ENCODE measurements at regions not wholly inside any gene's neighbourhood (a gene's known extent, or its start where the extent isn't known, plus 50 kb on each side); places are given as distances from the start of the nearest gene placed in this dataset.

GRCh38 chr6:22071270-22072041, 225.4 kb downstream of the PRL start:
- no peak for TF ChIP-seq FOXM1 (IDR thresholded peaks at IDR 0.05; ENCODE audit: borderline replicate concordance, low read depth)
- TF ChIP-seq ZBTB7A (IDR thresholded peaks at IDR 0.05; ENCODE audit: low read depth) = no peak
- TF ChIP-seq CEBPB (IDR thresholded peaks at IDR 0.05) = no peak
- no peak for TF ChIP-seq MAX (IDR thresholded peaks at IDR 0.05)
- TF ChIP-seq RAD21 (IDR thresholded peaks at IDR 0.05; ENCODE audit: low read depth) = no peak

- TF ChIP-seq TAF1 (IDR thresholded peaks at IDR 0.05; ENCODE audit: low read depth) = no peak
- TF ChIP-seq MAX (IDR thresholded peaks at IDR 0.05) = no peak
- TF ChIP-seq YY1 (IDR thresholded peaks at IDR 0.05; ENCODE audit: low read depth) = no peak
- no peak for TF ChIP-seq TEAD4 (IDR thresholded peaks at IDR 0.05)
- TF ChIP-seq CEBPB (IDR thresholded peaks at IDR 0.05) = no peak
- TF ChIP-seq TCF12 (IDR thresholded peaks at IDR 0.05; ENCODE audit: low read depth) = no peak
- no peak for TF ChIP-seq USF1 (IDR thresholded peaks at IDR 0.05)
- TF ChIP-seq RAD21 (IDR thresholded peaks at IDR 0.05; ENCODE audit: low read depth) = no peak
- no peak for TF ChIP-seq NFIC (IDR thresholded peaks at IDR 0.05)
- TF ChIP-seq CREB1 (IDR thresholded peaks at IDR 0.05; ENCODE audit: low read depth) = no peak
- no peak for TF ChIP-seq ZBTB7A (IDR thresholded peaks at IDR 0.05; ENCODE audit: low read depth)
- TF ChIP-seq EP300 (IDR thresholded peaks at IDR 0.05; ENCODE audit: borderline replicate concordance) = no peak
- no peak for TF ChIP-seq REST (IDR thresholded peaks at IDR 0.05; ENCODE audit: low read depth)
- TF ChIP-seq FOXM1 (IDR thresholded peaks at IDR 0.05; ENCODE audit: borderline replicate concordance, low read depth) = no peak
- TF ChIP-seq EGR1 (IDR thresholded peaks at IDR 0.05) = no peak
Measured at GRCh38 chr6:22072949-22073348, 223.9 kb downstream of the PRL start.

- TF ChIP-seq EGR1 (IDR thresholded peaks at IDR 0.05) (no peak), USF1 (IDR thresholded peaks at IDR 0.05) (no peak), YY1 (IDR thresholded peaks at IDR 0.05; ENCODE audit: low read depth) (no peak), CREB1 (IDR thresholded peaks at IDR 0.05; ENCODE audit: low read depth) (no peak), FOXM1 (IDR thresholded peaks at IDR 0.05; ENCODE audit: borderline replicate concordance, low read depth) (no peak), REST (IDR thresholded peaks at IDR 0.05; ENCODE audit: low read depth) (no peak), NFIC (IDR thresholded peaks at IDR 0.05) (no peak), TEAD4 (IDR thresholded peaks at IDR 0.05) (no peak), RAD21 (IDR thresholded peaks at IDR 0.05; ENCODE audit: low read depth) (no peak), MAX (IDR thresholded peaks at IDR 0.05) (no peak), CEBPB (IDR thresholded peaks at IDR 0.05) (no peak), TAF1 (IDR thresholded peaks at IDR 0.05; ENCODE audit: low read depth) (no peak), ZBTB7A (IDR thresholded peaks at IDR 0.05; ENCODE audit: low read depth) (no peak), EP300 (IDR thresholded peaks at IDR 0.05; ENCODE audit: borderline replicate concordance) (no peak), TCF12 (IDR thresholded peaks at IDR 0.05; ENCODE audit: low read depth) (no peak)
Measured at GRCh38 chr6:22073516-22074198, 223.2 kb downstream of the PRL start.

- no peak for TF ChIP-seq TCF12 (IDR thresholded peaks at IDR 0.05; ENCODE audit: low read depth)
- TF ChIP-seq RAD21 (IDR thresholded peaks at IDR 0.05; ENCODE audit: low read depth) = no peak
- no peak for TF ChIP-seq ZBTB7A (IDR thresholded peaks at IDR 0.05; ENCODE audit: low read depth)
- TF ChIP-seq REST (IDR thresholded peaks at IDR 0.05; ENCODE audit: low read depth) = no peak
- no peak for TF ChIP-seq USF1 (IDR thresholded peaks at IDR 0.05)
- TF ChIP-seq CEBPB (IDR thresholded peaks at IDR 0.05) = no peak
- no peak for TF ChIP-seq TAF1 (IDR thresholded peaks at IDR 0.05; ENCODE audit: low read depth)
- no peak for TF ChIP-seq MAX (IDR thresholded peaks at IDR 0.05)
- no peak for TF ChIP-seq FOXM1 (IDR thresholded peaks at IDR 0.05; ENCODE audit: borderline replicate concordance, low read depth)
- TF ChIP-seq EGR1 (IDR thresholded peaks at IDR 0.05) = no peak
- no peak for TF ChIP-seq EP300 (IDR thresholded peaks at IDR 0.05; ENCODE audit: borderline replicate concordance)
- no peak for TF ChIP-seq YY1 (IDR thresholded peaks at IDR 0.05; ENCODE audit: low read depth)
- TF ChIP-seq NFIC (IDR thresholded peaks at IDR 0.05) = no peak
- no peak for TF ChIP-seq CREB1 (IDR thresholded peaks at IDR 0.05; ENCODE audit: low read depth)
- no peak for TF ChIP-seq TEAD4 (IDR thresholded peaks at IDR 0.05)
Measured at GRCh38 chr6:22078288-22078687, 218.5 kb downstream of the PRL start.
